ENCODE measurements at regions not wholly inside any gene's neighbourhood (a gene's known extent, or its start where the extent isn't known, plus 50 kb on each side); places are given as distances from the start of the nearest gene placed in this dataset.

DNA sequence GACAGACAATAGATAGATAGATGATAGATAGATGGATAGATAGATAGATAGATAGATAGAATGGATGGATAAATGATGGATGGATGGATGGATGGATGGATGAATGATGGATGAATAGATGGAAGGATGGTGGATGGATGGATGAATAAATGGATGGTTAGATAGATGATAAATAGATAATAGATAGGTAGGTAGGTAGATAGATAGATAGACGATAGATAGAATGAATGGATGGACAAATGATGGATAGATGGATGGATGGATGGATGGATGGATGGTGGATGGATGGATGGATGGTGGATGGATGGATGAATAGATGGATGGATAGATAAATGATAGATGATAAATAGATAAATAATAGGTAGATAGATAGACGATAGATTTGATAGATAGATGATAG lies 287.4 kb downstream of the CRLF2 start:
- CTCF ChIA-PET = no interaction called here
- no peak for ATAC-seq (ENCODE audit: low read depth)
- H3K27me3 ChIP-seq (replicated peaks in 1 of 4; ENCODE audit: control extremely low read depth in 1 of 4, control insufficient read depth in 3 of 4, insufficient read depth in 4 of 4, low read length in 3 of 4) = no peaks in the 10 kb centered on the region

DNA sequence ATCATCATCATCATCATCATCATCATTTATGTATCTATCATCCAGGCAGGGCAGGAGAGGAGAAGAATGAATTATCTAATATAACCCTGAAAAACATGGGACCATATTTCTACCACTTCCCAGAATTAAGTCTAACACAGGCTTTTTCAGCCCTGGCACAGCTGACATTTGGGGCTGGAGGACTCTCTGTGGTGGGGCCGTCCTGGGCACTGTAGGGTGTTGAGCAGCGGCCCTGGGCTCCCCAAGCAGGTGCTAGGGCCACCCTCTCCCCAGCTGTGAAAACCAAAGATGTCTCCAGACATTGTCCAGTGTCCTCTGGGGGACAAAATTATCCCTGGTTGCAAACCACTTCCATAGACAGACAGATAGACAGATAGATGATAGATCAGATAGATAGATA lies 288.4 kb downstream of the CRLF2 start:
- Mint-ChIP-seq H3K27me3 (no peaks in the 10 kb centered on the region), H3K4me3 (no peak overlapping the region)
- CTCF ChIA-PET = no interaction called here

More for the DNA sequence above, 287.4 kb downstream of the CRLF2 start:
- no peak overlapping the region for H2AFZ ChIP-seq (ENCODE audit: insufficient read depth, low read depth, low read length, poor library complexity, severe bottlenecking)
- Mint-ChIP-seq H3K27me3 (no peaks in the 10 kb centered on the region), H3K4me1 (no peaks in the 10 kb centered on the region), H3K27ac (no peak overlapping the region), H3K4me3 (no peak overlapping the region), H3K9me3 (ENCODE audit: insufficient read depth) (no peaks in the 10 kb centered on the region)
- H3K9ac ChIP-seq (ENCODE audit: low read length) = no peak overlapping the region
- H3K4me2 ChIP-seq (replicated peaks; ENCODE audit: low read depth, low read length, poor library complexity, severe bottlenecking) = no peak overlapping the region
- no peak for TF ChIP-seq EZH2 (IDR thresholded peaks at IDR 0.05; ENCODE audit: borderline replicate concordance, insufficient read depth, low read depth, low read length, poor library complexity, severe bottlenecking)
- TF ChIP-seq, protein P1, sequence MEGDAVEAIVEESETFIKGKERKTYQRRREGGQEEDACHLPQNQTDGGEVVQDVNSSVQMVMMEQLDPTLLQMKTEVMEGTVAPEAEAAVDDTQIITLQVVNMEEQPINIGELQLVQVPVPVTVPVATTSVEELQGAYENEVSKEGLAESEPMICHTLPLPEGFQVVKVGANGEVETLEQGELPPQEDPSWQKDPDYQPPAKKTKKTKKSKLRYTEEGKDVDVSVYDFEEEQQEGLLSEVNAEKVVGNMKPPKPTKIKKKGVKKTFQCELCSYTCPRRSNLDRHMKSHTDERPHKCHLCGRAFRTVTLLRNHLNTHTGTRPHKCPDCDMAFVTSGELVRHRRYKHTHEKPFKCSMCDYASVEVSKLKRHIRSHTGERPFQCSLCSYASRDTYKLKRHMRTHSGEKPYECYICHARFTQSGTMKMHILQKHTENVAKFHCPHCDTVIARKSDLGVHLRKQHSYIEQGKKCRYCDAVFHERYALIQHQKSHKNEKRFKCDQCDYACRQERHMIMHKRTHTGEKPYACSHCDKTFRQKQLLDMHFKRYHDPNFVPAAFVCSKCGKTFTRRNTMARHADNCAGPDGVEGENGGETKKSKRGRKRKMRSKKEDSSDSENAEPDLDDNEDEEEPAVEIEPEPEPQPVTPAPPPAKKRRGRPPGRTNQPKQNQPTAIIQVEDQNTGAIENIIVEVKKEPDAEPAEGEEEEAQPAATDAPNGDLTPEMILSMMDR (IDR thresholded peaks at IDR 0.05) = no peak
- 72% methylated on average over 2 of the region's 2 CpGs for WGBS (ENCODE audit: insufficient coverage)
- H3K4me3 ChIP-seq (ENCODE audit: control extremely low read depth in 1 of 5, extremely low read depth in 1 of 5, insufficient read depth in 1 of 5, low read depth in 2 of 5, low read length in 4 of 5) = no peak overlapping the region
- peaks cover 0 to 7% (median 0%) of the 10 kb centered on the region in 3 donors for H3K9me3 ChIP-seq (ENCODE audit: control extremely low read depth in 1 of 3, control insufficient read depth in 2 of 3, insufficient read depth in 1 of 3, low read length in 2 of 3)
- no peaks in the 10 kb centered on the region for H3K79me2 ChIP-seq (ENCODE audit: control insufficient read depth, insufficient read depth, low read length)
- intact Hi-C loops (cut with micrococcal nuclease) = no loop called here
- H3K4me1 ChIP-seq (ENCODE audit: control insufficient read depth in 2 of 2, insufficient read depth in 2 of 2, low read length in 2 of 2) = no peaks in the 10 kb centered on the region
- no peak overlapping the region for H3K27ac ChIP-seq (ENCODE audit: low read length in 2 of 2)
- POLR2A ChIA-PET = no interaction called here
- no peaks in the 10 kb centered on the region for H4K20me1 ChIP-seq (ENCODE audit: control insufficient read depth, insufficient read depth, low read length, poor library complexity, severe bottlenecking)
- no peak for DNase-seq
- no peaks in the 10 kb centered on the region for H3K36me3 ChIP-seq (replicated peaks in 1 of 2; ENCODE audit: control extremely low read depth in 1 of 2, control insufficient read depth in 1 of 2, extremely low read depth in 1 of 2, insufficient read depth in 2 of 2, low read length in 1 of 2)

More for the DNA sequence above, 288.4 kb downstream of the CRLF2 start:
- POLR2A ChIA-PET = no interaction called here
- no peaks in the 10 kb centered on the region for H3K27me3 ChIP-seq (replicated peaks in 1 of 4; ENCODE audit: control extremely low read depth in 1 of 4, control insufficient read depth in 3 of 4, insufficient read depth in 4 of 4, low read length in 3 of 4)
- no peak overlapping the region for H3K4me2 ChIP-seq (replicated peaks; ENCODE audit: low read depth, low read length, poor library complexity, severe bottlenecking)
- H3K4me1 ChIP-seq (ENCODE audit: control insufficient read depth in 2 of 2, insufficient read depth in 2 of 2, low read length in 2 of 2) = no peaks in the 10 kb centered on the region
- H3K27ac ChIP-seq (ENCODE audit: low read length in 2 of 2) = no peak overlapping the region
- ATAC-seq (ENCODE audit: low read depth) (no peak), DNase-seq (no peak)
- TF ChIP-seq, protein P1 (IDR thresholded peaks at IDR 0.05) = no peak
- TF ChIP-seq EZH2 (IDR thresholded peaks at IDR 0.05; ENCODE audit: borderline replicate concordance, insufficient read depth, low read depth, low read length, poor library complexity, severe bottlenecking) = no peak
- H3K36me3 ChIP-seq (replicated peaks in 1 of 2; ENCODE audit: control extremely low read depth in 1 of 2, control insufficient read depth in 1 of 2, extremely low read depth in 1 of 2, insufficient read depth in 2 of 2, low read length in 1 of 2) = no peaks in the 10 kb centered on the region
- 43% methylated on average over 2 of the region's 2 CpGs for whole genome bisulfite sequencing (ENCODE audit: insufficient coverage)
- Mint-ChIP-seq H3K9me3 (ENCODE audit: insufficient read depth) (no peaks in the 10 kb centered on the region), H3K4me1 (no peaks in the 10 kb centered on the region), H3K27ac (no peak overlapping the region)
- H2AFZ ChIP-seq (ENCODE audit: insufficient read depth, low read depth, low read length, poor library complexity, severe bottlenecking) = no peak overlapping the region
- H3K79me2 ChIP-seq (ENCODE audit: control insufficient read depth, insufficient read depth, low read length) = no peaks in the 10 kb centered on the region
- no peaks in the 10 kb centered on the region for H4K20me1 ChIP-seq (ENCODE audit: control insufficient read depth, insufficient read depth, low read length, poor library complexity, severe bottlenecking)
- intact Hi-C loops (cut with micrococcal nuclease) = no loop called here
- peaks cover 0 to 7% (median 0%) of the 10 kb centered on the region in 3 donors for H3K9me3 ChIP-seq (ENCODE audit: control extremely low read depth in 1 of 3, control insufficient read depth in 2 of 3, insufficient read depth in 1 of 3, low read length in 2 of 3)
- H3K9ac ChIP-seq (ENCODE audit: low read length) = no peak overlapping the region
- no peak overlapping the region for H3K4me3 ChIP-seq (ENCODE audit: control extremely low read depth in 1 of 5, extremely low read depth in 1 of 5, insufficient read depth in 1 of 5, low read depth in 2 of 5, low read length in 4 of 5)
